Right lobe of liver (tissue), 6 donors: ENCODE measurements at regions not wholly inside any gene's neighbourhood (a gene's known extent, or its start where the extent isn't known, plus 50 kb on each side); places are given as distances from the start of the nearest gene placed in this dataset.

ENCODE experiments used
- ATAC-seq, 4 donors: fragments of 200-7000 bp; cut with Tn5 transposase; one replicate each; pipeline ENCODE4 v1.9.1; 2020; ENCODE audit warnings: mild to moderate bottlenecking in 4 of 4, moderate library complexity in 4 of 4
- DNase-seq, 3 donors: peaks; one replicate each; pipeline ENCODE4 v3.0.0-alpha.2; 2020
- H3K27ac ChIP-seq, 3 donors: fragments of 200-600 bp; one replicate each; pipeline ENCODE4 v1.8.0; 2022
- H3K27me3 ChIP-seq, 2 donors: fragments of 200-600 bp; one replicate each; pipeline ENCODE4 v1.8.0; 2022
- H3K36me3 ChIP-seq, 4 donors: fragments of 200-600 bp; sonication (generic) in 1 of 4; one replicate each; pipeline versions ENCODE4 v1.5.1 to v1.8.0; 2017 to 2022; ENCODE audit warnings: control low read depth in 1 of 4
- H3K4me1 ChIP-seq, 4 donors: fragments of 200-600 bp; sonication (generic) in 1 of 4; one replicate each; pipeline versions ENCODE4 v1.5.1 to v1.8.0; 2017 to 2022; ENCODE audit warnings: control low read depth in 1 of 4
- H3K4me3 ChIP-seq, 3 donors: fragments of 200-600 bp; one replicate each; pipeline ENCODE4 v1.8.0; 2022
- H3K9me3 ChIP-seq, 4 donors: fragments of 200-600 bp; sonication (generic) in 1 of 4; one replicate each; pipeline versions ENCODE4 v1.5.1 to v1.8.0; 2017 to 2022; ENCODE audit warnings: control low read depth in 1 of 4
- CTCF ChIP-seq, 4 donors: fragments of 200-600 bp in 3 of 4; fragments of 450-650 bp in 1 of 4; IDR thresholded peaks; one replicate each; pipeline versions ENCODE4 v1.5.1 to v1.8.0; 2016 to 2022; ENCODE audit warnings: antibody characterized with exemption in 4 of 4, mild to moderate bottlenecking in 2 of 4
- POLR2A ChIP-seq: fragments of 450-650 bp; IDR thresholded peaks from one replicate; pipeline ENCODE4 v1.6.1; 2017; ENCODE audit warnings: antibody characterized with exemption, mild to moderate bottlenecking
- WGBS: methylation state at CpG from one replicate; pipeline ENCODE4 v1.1.6; 2018; ENCODE audit warnings: low coverage, low lambda C conversion rate; ENCODE audit not compliant: insufficient coverage; ENCODE audit errors: missing lambda C conversion rate; 5-methylcytosine and 5-hydroxymethylcytosine counted together
- intact Hi-C, 2 donors: fragments of 100-400 bp; cut with DNase I; formaldehyde crosslinking; loops; one replicate each; pipeline versions ENCODE4 v1.11.2 to v1.14.1; 2022
- donor health status: DM: no; HTN: yes; CAD: no.
- donor health status: DM: no; HTN: no; CAD: no.
- donor health status: DM: no; HTN: no; CAD: no.
- donor health status: DM: no; HTN: yes; CAD: no.
- donor health status: DM: no; HTN: yes; CAD: no.

GRCh38 chr13:34722922-34723321 lies 219.1 kb upstream of the NBEA start:
- no peaks in the 10 kb centered on the region for H3K9me3 ChIP-seq
- DNase-seq (no peak), ATAC-seq (no peak)
- no peak overlapping the region for H3K27ac ChIP-seq
- H3K4me3 ChIP-seq, result no peak overlapping the region
- intact Hi-C loops, result no loop called here
- H3K4me1 ChIP-seq, result no peaks in the 10 kb centered on the region
- no peaks in the 10 kb centered on the region for H3K36me3 ChIP-seq
- TF ChIP-seq CTCF (IDR thresholded peaks at IDR 0.05) (no peak), POLR2A (no peak)
- H3K27me3 ChIP-seq, result no peaks in the 10 kb centered on the region

- TF ChIP-seq CTCF (IDR thresholded peaks at IDR 0.05), result no peak
- TF ChIP-seq POLR2A, result no peak
- no peaks in the 10 kb centered on the region for H3K36me3 ChIP-seq
- ATAC-seq, result no peak
- intact Hi-C loops, result no loop called here
- 64% methylated on average over 2 of the region's 2 CpGs for WGBS
- H3K27me3 ChIP-seq, result no peaks in the 10 kb centered on the region
- no peaks in the 10 kb centered on the region for H3K9me3 ChIP-seq
- H3K4me1 ChIP-seq, result no peaks in the 10 kb centered on the region
- no peak overlapping the region for H3K4me3 ChIP-seq
- H3K27ac ChIP-seq, result no peak overlapping the region
- DNase-seq, result no peak
Measured at GRCh38 chr13:34730961-34731360, 211.1 kb upstream of the NBEA start.

GRCh38 chr13:34731486-34731885 lies 210.6 kb upstream of the NBEA start:
- no peak for DNase-seq
- 68% methylated on average over 4 of the region's 4 CpGs for WGBS
- no peak for ATAC-seq
- H3K27me3 ChIP-seq, result no peaks in the 10 kb centered on the region
- intact Hi-C loops, result no loop called here
- H3K36me3 ChIP-seq, result no peaks in the 10 kb centered on the region
- no peaks in the 10 kb centered on the region for H3K9me3 ChIP-seq
- no peak overlapping the region for H3K4me3 ChIP-seq
- H3K27ac ChIP-seq, result no peak overlapping the region
- TF ChIP-seq POLR2A (no peak), CTCF (IDR thresholded peaks at IDR 0.05) (no peak)
- H3K4me1 ChIP-seq, result no peaks in the 10 kb centered on the region

GRCh38 chr13:34733721-34734120 lies 208.3 kb upstream of the NBEA start:
- Histone ChIP-seq H3K4me3 (no peak overlapping the region), H3K4me1 (no peaks in the 10 kb centered on the region), H3K36me3 (no peaks in the 10 kb centered on the region), H3K27ac (no peak overlapping the region), H3K27me3 (no peaks in the 10 kb centered on the region), H3K9me3 (no peaks in the 10 kb centered on the region)
- WGBS, result 46% methylated on average over 3 of the region's 3 CpGs
- TF ChIP-seq CTCF (IDR thresholded peaks at IDR 0.05) (no peak), POLR2A (no peak)
- intact Hi-C loops, result no loop called here
- ATAC-seq (no peak), DNase-seq (no peak)

- H3K4me1 ChIP-seq, result no peaks in the 10 kb centered on the region
- no peak for TF ChIP-seq POLR2A
- no peak for TF ChIP-seq CTCF (IDR thresholded peaks at IDR 0.05)
- ATAC-seq (no peak), DNase-seq (no peak)
- no peaks in the 10 kb centered on the region for H3K9me3 ChIP-seq
- intact Hi-C loops, result no loop called here
- no peak overlapping the region for H3K27ac ChIP-seq
- no peaks in the 10 kb centered on the region for H3K27me3 ChIP-seq
- WGBS, result 18% methylated on average over 1 of the region's 2 CpGs
- H3K36me3 ChIP-seq, result no peaks in the 10 kb centered on the region
- no peak overlapping the region for H3K4me3 ChIP-seq
Measured at GRCh38 chr13:34734932-34735331, 207.1 kb upstream of the NBEA start.
